ENCODE measurements at regions not wholly inside any gene's neighbourhood (a gene's known extent, or its start where the extent isn't known, plus 50 kb on each side); places are given as distances from the start of the nearest gene placed in this dataset.
"Not testable (repeated sequence)": the region's sequence is repeated elsewhere in the genome, so short reads cannot be mapped to it uniquely, and the experiment has no call there.

- not testable (repeated sequence) for TF ChIP-seq CTCF (IDR thresholded peaks at IDR 0.05); POLR2AphosphoS5 (IDR thresholded peaks at IDR 0.05; ENCODE audit: low read depth, low read length); REST (IDR thresholded peaks at IDR 0.05; ENCODE audit: insufficient read depth in 1 of 2, low read depth in 2 of 2, low read length in 1 of 2); SIN3A (IDR thresholded peaks at IDR 0.05; ENCODE audit: borderline replicate concordance, insufficient read depth, low read depth, low read length)
These were observed 194.6 kb downstream of the CCDC74A start for GRCh38 chr2:131722256-131722655.

Measured in Panc1 (cell line).